ENCODE measurements at regions not wholly inside any gene's neighbourhood (a gene's known extent, or its start where the extent isn't known, plus 50 kb on each side); places are given as distances from the start of the nearest gene placed in this dataset.
"Not testable (repeated sequence)": the region's sequence is repeated elsewhere in the genome, so short reads cannot be mapped to it uniquely, and the experiment has no call there.

DNA sequence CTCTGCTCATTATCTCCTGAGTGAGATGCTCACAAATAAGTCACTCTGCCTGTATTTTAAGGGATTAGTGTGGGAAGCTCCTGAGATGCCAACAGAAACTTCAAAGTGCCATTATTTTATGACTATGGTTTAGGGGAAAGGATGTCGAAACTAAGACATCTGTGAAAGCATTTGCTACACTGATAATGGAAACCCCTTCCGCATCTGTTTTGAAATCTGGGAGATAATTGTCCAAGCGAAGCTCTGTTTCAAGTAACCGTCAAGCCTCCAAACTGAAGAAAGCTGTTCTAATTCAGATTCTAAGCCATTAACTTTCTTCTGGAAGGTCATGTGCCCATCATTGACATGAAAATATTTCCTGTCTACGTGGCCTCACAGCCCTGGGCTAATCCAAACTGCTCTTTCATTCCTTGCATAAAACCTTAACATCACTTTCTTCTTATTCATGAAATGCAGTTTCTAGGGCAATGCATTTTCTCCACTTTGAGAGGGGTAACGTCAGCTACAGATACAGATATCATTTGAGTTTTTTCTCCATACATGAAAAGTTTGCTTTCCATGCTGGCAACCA, 932.0 kb downstream of the C6orf118 start:
- no peak for DNase-seq (ENCODE audit: low read depth in 2 of 2)

DNA sequence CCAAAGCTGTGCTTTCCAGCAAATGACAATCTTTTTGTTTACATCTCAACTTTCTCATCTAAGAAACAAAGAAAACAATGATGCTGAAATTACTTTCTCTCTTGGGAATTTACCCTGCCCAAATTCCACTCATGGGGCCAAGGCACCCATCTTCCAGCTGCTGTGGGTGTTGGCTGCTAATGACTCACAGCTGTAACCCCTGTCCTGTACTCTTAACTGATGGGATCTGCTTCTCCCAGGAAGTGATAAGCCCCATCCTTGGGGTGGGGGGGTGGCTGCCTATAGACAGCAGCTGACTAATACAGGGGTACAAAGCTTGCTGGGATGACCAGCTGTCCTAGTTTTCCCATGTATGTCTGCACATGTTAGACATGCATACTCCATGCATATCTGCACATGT, 938.6 kb downstream of the C6orf118 start:
- DNase-seq (ENCODE audit: low read depth in 2 of 2): no peak

DNA sequence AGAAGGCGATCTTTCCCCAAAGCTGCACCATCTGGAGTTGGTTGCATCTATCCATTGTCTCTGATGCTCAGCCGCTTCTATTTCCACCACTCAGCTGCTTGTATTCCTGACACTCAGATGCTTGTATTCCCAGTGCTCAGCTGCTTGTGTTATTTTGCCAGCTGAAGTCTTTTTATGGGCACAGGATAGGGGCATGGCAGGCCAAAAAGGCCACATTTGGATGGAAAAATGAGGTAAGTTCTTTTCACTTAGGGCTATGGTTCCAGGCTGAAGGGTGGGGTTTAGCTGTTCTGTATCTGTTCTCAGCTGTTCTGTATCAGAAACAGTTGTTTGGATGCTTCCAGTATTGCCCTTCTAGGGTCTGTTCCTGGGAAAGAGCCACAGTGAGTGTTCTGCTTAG, 944.9 kb downstream of the QKI start:
- DNase-seq (ENCODE audit: low read depth in 2 of 2): no peak

GRCh38 chr6:164359036-164359435, 944.5 kb downstream of the QKI start:
- DNase-seq (ENCODE audit: low read depth in 2 of 2): no peak

GRCh38 chr6:164356814-164357213, 942.3 kb downstream of the QKI start:
- no peak for DNase-seq (ENCODE audit: low read depth in 2 of 2)

DNA sequence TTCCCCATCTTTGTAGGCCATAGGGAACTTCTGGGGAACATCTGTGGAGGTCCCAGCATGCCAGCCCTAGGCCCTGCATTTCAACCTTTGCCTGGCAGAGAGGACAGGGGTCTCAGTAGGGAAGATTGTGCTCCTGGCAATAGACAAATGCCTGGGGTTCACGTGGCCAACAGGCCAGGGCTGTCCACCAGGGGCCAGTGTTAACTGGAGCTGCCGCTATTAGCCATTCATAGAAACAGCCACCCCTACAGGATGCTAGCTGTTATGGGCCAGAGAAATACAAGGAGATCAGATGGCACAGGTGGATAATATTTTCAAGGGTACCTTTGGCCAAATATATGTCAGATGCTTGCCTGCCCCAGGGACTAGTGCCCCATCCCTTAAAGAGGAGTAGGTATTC, 932.9 kb downstream of the QKI start:
- DNase-seq (ENCODE audit: low read depth in 2 of 2): no peak

- no peak for DNase-seq (ENCODE audit: low read depth in 2 of 2)
Measured at GRCh38 chr6:164346631-164347030, 932.1 kb downstream of the QKI start.

DNA sequence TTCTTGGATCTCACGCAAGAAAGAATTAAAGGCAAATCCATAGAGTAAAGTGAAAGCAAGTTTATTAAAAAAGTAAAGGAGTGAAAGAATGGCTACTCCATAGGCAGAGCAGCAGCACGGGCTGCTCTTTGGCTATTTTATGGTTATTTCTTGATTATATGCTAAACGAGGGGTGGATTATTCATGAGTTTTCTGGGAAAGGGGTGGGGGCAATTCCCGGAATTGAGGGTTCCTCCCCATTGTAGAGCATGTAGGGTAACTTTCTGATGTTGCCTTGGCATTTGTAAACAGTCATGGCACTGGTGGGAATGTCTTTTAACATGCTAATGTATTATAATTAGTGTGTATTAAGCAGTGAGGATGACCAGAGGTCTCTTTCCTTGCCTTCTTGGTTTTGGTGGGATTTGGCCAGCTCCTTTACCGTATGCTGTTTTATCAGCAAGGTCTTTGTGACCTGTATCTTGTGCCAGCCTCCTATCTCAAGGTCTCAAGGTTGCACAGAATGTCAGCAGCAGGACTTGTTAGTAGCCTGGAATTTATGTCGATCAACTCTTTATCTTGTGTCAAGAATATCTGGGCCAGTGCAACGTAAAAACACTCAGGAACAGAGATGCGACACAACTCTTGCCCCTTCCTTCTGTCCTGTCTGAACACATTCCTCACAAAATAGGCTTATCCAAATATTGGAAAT, 931.4 kb downstream of the QKI start:
- DNase-seq (ENCODE audit: low read depth in 2 of 2): no peak

DNA sequence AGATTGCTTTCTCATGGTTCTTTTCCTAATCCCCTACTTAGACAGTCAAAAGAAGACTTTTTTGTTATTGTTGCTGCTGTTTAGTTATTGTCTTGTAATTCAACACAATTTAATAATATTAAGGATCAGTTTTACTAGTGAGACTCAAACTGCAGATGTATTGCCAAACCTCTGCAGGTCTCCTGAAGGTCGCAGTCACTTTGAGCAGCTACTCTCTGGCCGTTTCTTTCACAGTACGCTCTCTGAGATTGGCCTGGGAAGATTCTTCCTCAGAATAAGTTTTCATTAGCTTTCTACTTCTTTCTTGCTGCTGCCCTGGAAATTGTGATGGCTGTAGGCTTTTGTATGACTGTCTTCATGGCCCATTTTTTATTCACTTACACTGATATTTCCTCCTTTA, 930.8 kb downstream of the QKI start:
- DNase-seq (ENCODE audit: low read depth in 2 of 2): no peak

DNA sequence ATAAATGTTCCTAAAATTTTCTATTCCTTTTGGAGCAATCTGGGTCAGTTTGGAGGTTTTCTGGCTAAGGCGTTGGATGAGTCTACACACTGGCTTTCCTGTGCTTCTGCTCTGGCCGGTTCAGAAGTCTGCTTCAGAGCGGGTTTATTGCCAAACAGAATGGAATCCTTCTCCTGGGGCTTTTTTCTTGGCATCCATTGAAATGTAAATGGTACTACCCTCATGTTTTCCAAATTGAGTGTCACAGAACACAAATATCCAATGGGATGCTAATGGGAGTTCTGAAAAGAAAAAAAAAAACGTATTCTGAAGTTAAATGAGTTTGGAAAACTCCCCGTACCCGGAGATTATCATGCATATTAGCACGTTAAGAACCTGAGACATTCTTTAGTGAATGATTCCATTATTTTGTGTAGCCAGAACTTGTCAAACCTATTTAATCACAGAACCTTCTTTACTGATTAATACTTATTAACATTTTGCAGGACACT, 930.3 kb downstream of the QKI start:
- no peak for DNase-seq (ENCODE audit: low read depth in 2 of 2)

- DNase-seq (ENCODE audit: low read depth in 2 of 2): not testable (repeated sequence)
Measured at GRCh38 chr6:164339442-164339841, 924.9 kb downstream of the QKI start.

DNA sequence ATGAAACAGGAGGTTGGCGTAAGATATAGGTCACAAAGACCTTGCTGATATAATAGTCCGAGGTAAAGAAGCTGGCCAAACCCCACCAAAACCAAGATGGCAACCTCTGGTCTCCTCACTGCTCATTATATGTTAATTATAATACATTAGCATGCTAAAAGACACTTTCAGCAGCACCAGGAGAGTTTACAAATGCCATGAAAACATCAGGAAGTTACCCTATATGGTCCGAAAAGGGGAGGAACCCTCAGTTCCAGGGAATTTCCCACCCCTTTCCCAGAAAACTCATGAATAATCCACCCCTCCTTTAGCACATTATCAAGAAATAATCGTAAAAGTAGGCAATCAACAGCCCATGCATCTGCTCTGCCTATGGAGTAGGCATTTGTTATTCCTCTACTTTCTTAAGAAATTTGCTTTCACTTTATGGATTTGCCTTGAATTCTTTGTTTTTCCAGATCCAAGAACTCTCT, 923.4 kb downstream of the QKI start:
- DNase-seq (ENCODE audit: low read depth in 2 of 2): no peak

DNA sequence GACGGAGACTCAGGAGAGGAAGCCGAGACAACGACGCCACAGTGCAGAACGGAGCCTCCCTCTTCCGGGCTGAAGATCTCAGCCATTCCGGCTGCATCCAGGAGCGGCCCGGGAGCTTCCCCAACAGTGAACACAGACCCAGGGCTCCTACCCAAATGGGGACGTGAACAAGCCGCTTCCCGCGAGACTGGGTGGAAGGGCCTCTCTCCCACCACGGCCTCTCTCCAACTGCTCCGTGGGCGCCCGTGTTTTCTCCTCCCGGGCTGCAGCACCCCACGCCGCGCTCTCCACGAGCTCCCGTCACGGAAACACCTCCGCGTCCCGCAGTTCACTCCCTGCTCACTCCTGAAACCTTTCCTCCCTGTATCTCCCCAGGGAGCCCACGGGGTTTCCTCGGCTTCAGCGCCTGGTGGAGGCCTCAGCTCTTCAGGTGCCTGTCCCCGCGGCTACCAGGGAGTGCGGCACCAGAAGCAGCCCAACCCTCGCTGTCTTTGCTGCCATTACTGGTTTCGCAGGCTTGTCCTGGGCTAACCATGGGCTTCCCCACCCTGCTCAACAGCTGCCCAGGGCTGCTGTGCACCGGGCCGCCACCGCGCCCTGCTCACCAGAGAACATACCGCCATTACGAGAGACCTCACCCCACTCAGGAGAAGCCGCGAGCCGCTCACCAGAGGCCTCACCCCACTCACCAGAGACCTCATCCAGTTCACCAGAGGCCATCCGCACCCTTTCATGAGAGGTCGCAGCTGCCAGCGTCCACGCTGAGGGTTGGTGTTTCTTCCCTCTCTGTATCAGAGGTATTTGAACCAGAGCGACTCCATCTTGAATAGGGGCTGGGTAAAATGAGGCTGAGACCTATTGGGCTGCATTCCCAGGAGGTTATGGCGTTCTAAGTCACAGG, 922.8 kb downstream of the QKI start:
- DNase-seq (ENCODE audit: low read depth in 2 of 2): no peak

DNA sequence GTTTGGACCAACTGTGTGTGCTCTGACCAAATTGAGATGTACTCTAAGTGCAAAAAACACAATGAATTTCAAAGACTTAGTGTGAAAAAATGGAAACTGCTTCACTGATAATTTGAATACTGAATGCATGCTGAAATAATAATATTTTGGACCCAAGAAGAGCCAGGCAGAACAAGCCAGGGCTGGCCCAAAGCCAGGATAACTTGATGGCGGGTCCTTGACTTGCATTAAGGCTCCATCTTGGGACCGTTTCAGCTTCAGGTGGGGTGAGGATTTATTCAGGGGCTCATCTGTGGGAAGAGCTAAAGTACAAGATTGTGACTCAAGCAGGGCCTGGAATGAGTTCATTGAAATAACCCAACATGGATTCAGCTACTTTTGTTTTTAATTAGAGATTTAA, 921.9 kb downstream of the QKI start:
- no peak for DNase-seq (ENCODE audit: low read depth in 2 of 2)

DNA sequence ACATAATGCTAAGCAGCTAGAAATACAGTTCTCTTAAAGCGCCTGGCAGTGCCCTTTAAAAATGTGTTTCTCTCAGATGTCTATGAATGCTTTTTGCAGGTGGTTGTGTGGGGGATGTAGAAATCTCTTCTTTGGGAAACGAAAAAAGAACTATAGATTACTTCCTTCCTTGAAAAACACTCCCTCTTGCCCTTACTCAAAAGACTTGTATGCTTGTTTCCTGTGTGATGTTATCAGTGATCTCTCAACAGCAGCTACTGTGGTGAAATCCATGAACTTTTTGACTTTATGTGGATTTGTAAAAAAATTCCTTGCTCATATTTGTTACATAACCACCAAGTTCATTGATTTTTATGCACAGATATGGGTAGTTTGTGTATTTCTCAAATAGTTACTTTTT, 916.5 kb downstream of the QKI start:
- no peak for DNase-seq (ENCODE audit: low read depth in 2 of 2)

DNA sequence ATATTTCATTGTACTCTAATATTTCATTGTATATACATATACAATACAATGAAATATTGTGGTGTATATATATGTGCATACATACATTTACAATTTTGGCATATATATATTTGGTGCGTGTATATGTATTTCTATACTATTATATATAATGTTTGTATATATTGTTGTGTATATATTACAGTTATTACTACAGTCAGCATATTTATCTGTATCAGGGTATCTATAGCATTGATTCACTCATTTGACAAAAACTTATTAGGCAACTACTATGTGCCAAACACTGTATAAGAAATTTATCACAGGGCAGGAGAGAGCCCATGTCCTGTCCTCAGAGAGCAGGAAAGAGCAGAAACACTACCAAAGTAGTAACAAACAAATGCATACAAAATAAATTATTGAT, 910.6 kb downstream of the QKI start:
- no peak for DNase-seq (ENCODE audit: low read depth in 2 of 2)

DNA sequence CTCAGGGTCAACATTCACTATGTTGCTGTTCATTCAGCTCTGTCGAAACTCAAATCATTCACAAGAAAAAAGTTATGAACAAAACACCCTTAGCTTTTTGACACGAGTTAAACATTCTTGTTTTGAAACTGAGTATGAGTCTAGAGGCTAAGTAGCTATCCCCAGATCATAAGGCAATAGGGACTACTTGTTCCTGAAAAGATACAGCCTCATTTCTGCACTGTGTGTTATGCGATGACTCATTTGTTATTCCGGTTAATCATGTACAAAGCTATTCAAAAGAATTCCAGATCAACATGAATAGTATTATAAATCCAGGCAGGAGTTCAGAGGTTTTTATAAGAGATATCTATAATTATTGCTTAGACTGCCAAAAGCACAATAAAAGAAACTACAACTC, 908.0 kb downstream of the QKI start:
- DNase-seq (ENCODE audit: low read depth in 2 of 2): no peak

DNA sequence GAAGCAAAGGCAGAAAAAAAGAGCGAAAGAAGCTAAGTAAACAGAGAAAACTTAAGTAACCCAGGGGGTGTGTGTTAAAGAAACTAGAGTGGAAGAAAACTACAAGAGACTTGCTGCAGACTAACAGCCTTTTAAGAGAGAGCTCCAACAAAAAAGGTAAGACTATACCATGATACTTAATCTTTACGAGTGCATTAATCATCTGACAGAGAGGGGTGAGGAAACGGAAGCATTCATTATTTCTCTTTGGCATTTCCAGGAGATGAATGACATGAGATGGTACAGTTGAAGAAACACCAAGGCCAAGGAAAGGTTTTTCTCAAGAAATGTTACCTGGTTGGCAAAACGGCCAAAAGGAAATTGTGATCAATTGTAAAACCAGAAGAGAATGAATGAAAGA, 906.8 kb downstream of the QKI start:
- DNase-seq (ENCODE audit: low read depth in 2 of 2): no peak

DNA sequence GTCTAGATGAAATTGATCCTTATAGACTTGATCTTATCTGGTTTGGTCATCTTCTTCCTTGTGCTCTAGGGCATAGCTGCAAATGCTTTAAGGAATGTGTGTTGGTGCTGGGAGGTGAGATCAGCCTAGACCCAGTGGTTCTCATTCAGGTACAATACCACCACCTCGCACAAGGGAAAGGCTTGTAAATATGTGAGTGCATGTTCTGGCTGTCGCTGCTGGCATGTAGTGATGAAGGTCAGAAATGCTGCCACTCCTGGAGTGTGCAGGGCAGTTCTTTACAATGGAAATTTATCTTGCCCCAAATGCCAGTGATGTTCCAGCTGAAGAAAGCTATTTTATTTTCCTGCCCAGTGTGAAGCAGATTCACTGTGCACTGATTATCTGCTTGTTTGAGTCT, 900.9 kb downstream of the QKI start:
- DNase-seq (ENCODE audit: low read depth in 2 of 2): no peak

DNA sequence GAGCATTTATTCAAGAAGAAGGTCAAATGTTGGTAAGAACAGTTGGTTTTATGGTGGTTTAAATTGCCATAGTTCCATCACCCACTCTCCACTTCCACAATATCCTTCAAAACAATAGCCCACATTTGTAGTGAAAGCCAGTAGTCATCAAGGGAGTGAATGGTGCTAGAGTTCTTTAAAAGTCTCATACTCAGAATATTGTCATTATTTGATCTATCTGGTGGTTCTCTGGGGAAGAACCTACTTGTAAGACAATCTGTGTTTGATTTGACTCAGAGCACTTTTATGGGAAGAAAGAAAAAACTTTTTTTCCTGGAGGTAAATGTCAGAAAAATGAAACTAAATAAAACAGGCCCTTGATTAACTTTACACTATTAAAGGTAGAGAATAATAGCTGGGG, 893.8 kb downstream of the QKI start:
- no peak for DNase-seq (ENCODE audit: low read depth in 2 of 2)

GRCh38 chr6:164303102-164303964, 888.8 kb downstream of the QKI start:
- DNase-seq (ENCODE audit: low read depth in 2 of 2): no peak

DNA sequence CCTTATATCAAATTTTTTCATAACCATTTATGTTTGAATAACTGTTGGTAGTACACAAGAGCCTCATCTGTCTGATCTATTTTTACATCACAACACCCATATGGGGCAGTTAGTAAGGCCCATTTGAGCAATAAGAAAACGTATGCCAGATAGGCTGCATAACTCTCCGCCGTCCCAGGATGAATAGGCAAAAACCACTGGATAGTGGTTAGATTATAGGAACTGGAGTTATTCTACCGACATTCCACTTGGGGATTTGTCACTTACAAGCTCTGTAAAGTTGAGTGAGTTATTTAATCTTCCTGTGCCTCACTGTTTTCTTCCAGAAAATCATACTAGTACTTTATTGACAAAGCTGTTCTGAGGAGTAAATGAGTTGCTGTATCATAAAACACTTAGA, 881.9 kb downstream of the QKI start:
- DNase-seq (ENCODE audit: low read depth in 2 of 2): no peak

Data from stimulated activated CD8-positive, alpha-beta memory T cell treated with anti-CD3 and anti-CD28 coated beads, Interleukin-7, amount 100 ng/mL, for 1 hour (primary cell).